Tibial artery (tissue), 4 donors: ENCODE measurements at regions not wholly inside any gene's neighbourhood (a gene's known extent, or its start where the extent isn't known, plus 50 kb on each side); places are given as distances from the start of the nearest gene placed in this dataset.

Experiments
- DNase-seq, 2 donors: peaks; one replicate each; pipeline ENCODE4 v3.0.0-alpha.2; 2019
- H3K27ac ChIP-seq, 2 donors: fragments of 200-600 bp; sonication (generic) in 1 of 2; 1 replicate in 1 of 2; 2 replicates in 1 of 2; pipeline ENCODE4 v1.5.1; 2018 to 2019; ENCODE audit warnings: mild to moderate bottlenecking in 1 of 2
- H3K27me3 ChIP-seq, 2 donors: fragments of 200-600 bp; sonication (generic) in 1 of 2; one replicate each; pipeline versions ENCODE4 v1.5.1 to v1.6.0; 2016 to 2019
- H3K36me3 ChIP-seq, 3 donors: fragments of 200-600 bp; sonication (generic) in 2 of 3; one replicate each; pipeline ENCODE4 v1.5.1; 2016 to 2019; ENCODE audit warnings: mild to moderate bottlenecking in 2 of 3
- H3K4me1 ChIP-seq, 4 donors: fragments of 200-600 bp; sonication (generic) in 2 of 4; 1 replicate in 3 of 4; 2 replicates in 1 of 4; pipeline ENCODE4 v1.5.1; 2016 to 2019
- H3K4me3 ChIP-seq, 2 donors: fragments of 200-600 bp; sonication (generic) in 1 of 2; 1 replicate in 1 of 2; 2 replicates in 1 of 2; pipeline ENCODE4 v1.5.1; 2018 to 2019; ENCODE audit warnings: mild to moderate bottlenecking in 2 of 2
- H3K9me3 ChIP-seq, 3 donors: fragments of 200-600 bp; sonication (generic) in 1 of 3; one replicate each; pipeline ENCODE4 v1.5.1; 2016 to 2019
- intact Hi-C: fragments of 100-400 bp; cut with DNase I; formaldehyde crosslinking; loops from one replicate; pipeline ENCODE4 v1.15.0; 2023; ENCODE audit warnings: low total_unique reads
- TF ChIP-seq, protein P1 (sequence below), 2 experiments: fragments of 200-600 bp in 1 of 2; fragments of 450-650 bp in 1 of 2; IDR thresholded peaks; one replicate each; pipeline ENCODE4 v1.5.1; 2017 to 2019; ENCODE audit warnings: antibody characterized with exemption in 2 of 2, mild to moderate bottlenecking in 1 of 2, moderate library complexity in 1 of 2

DNA sequence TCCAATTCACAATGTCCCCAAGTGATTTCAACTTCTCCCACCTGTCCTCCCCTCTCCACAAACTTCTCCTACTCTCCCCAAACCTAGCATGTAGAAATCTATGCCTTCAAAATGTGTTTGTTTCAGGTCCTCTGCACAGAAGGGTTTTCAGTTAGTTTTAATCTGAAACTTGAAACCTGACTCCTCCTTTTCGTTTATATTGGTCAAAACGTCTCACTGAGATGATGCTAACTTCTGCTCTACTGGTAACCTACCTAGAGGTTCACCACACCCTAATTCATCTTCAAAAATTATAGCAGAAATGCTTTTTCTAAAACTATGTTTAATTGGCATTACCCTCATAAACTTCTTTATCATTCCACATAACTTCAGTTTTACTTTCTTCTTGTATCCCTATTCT lies 401.8 kb upstream of the ADAMTS16 start:
- TF ChIP-seq, protein P1, sequence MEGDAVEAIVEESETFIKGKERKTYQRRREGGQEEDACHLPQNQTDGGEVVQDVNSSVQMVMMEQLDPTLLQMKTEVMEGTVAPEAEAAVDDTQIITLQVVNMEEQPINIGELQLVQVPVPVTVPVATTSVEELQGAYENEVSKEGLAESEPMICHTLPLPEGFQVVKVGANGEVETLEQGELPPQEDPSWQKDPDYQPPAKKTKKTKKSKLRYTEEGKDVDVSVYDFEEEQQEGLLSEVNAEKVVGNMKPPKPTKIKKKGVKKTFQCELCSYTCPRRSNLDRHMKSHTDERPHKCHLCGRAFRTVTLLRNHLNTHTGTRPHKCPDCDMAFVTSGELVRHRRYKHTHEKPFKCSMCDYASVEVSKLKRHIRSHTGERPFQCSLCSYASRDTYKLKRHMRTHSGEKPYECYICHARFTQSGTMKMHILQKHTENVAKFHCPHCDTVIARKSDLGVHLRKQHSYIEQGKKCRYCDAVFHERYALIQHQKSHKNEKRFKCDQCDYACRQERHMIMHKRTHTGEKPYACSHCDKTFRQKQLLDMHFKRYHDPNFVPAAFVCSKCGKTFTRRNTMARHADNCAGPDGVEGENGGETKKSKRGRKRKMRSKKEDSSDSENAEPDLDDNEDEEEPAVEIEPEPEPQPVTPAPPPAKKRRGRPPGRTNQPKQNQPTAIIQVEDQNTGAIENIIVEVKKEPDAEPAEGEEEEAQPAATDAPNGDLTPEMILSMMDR (IDR thresholded peaks at IDR 0.05): no peak

DNA sequence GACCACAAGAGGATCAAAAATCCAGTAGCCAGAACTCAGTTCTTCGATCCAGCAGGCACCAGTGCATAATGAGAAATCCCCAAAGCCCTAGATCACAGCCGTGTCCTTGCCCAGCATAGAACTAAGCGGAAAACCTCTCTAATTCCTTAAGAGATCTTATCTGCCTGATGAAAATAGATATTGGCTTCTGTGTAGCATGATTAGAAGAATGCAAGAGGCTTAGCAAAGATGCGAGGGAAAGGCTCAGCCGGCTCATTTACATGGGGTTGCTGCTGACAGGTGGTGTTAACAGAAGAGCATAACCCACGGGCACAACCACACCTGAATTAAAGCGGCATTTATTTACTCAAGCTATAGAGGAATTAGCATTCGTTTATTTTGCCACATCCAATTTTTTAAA lies 400.0 kb upstream of the ADAMTS16 start:
- no peaks in the 10 kb centered on the region for H3K9me3 ChIP-seq
- H3K4me1 ChIP-seq: no peaks in the 10 kb centered on the region
- DNase-seq: no peak
- H3K27ac ChIP-seq: no peak overlapping the region
- no peak overlapping the region for H3K4me3 ChIP-seq
- H3K36me3 ChIP-seq: no peaks in the 10 kb centered on the region
- H3K27me3 ChIP-seq: no peaks in the 10 kb centered on the region
- intact Hi-C loops: no loop called here
- TF ChIP-seq, protein P1 (IDR thresholded peaks at IDR 0.05): no peak

More for the DNA sequence above, 401.8 kb upstream of the ADAMTS16 start:
- Histone ChIP-seq H3K27ac (no peak overlapping the region), H3K27me3 (no peaks in the 10 kb centered on the region), H3K36me3 (no peaks in the 10 kb centered on the region), H3K4me3 (no peak overlapping the region), H3K4me1 (no peaks in the 10 kb centered on the region), H3K9me3 (no peaks in the 10 kb centered on the region)
- no peak for DNase-seq
- intact Hi-C loops: loop anchor here (10.0 kb wide), 1 partner anchor 1633 kb away; no protein-coding TSS in a partner anchor

DNA sequence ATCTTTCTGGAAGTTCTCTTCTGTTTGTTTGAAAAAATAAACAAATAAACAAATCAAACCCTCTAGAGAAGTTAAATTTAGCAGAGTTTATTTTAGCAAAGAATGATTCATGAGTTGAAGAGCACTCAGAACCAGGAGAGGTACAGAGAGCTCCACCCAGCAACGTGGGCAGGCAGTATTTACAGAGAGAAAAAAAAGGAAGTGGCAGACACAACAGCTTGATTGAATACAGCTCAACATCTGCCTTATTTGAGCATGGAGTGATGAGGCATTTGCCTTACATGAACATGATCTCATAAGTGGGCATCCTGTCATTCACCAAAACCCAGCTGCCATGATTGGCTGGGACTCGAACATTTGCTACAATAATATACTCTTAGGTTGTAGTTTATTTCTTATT lies 381.6 kb upstream of the ADAMTS16 start:
- TF ChIP-seq, protein P1 (IDR thresholded peaks at IDR 0.05): no peak
- no peak overlapping the region for H3K4me3 ChIP-seq
- no peak overlapping the region for H3K27ac ChIP-seq
- no peaks in the 10 kb centered on the region for H3K27me3 ChIP-seq
- DNase-seq: no peak
- intact Hi-C loops: no loop called here
- no peaks in the 10 kb centered on the region for H3K36me3 ChIP-seq
- no peaks in the 10 kb centered on the region for H3K9me3 ChIP-seq
- no peaks in the 10 kb centered on the region for H3K4me1 ChIP-seq

DNA sequence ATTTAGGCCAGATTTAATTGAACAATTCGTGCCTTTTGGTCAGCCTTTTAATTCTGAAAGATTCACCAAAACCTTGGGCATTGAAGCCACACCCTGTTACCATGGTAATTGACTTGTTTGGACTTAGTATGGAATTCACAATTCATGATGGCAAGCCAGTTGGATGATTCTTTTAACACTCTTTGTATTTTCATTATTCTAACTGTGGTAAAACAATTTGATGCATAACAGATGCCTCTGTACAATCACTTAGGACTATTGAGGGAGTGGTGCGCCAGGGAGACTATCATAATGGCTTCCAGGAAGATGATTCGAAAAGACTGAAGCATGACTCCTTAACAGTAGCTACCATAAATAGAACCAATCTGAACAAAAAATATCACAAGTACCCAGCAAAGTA lies 381.1 kb upstream of the ADAMTS16 start:
- Histone ChIP-seq H3K36me3 (no peaks in the 10 kb centered on the region), H3K4me1 (no peaks in the 10 kb centered on the region), H3K27me3 (no peaks in the 10 kb centered on the region), H3K4me3 (no peak overlapping the region), H3K27ac (no peak overlapping the region), H3K9me3 (no peaks in the 10 kb centered on the region)
- TF ChIP-seq, protein P1 (IDR thresholded peaks at IDR 0.05): no peak
- DNase-seq: no peak
- intact Hi-C loops: no loop called here

DNA sequence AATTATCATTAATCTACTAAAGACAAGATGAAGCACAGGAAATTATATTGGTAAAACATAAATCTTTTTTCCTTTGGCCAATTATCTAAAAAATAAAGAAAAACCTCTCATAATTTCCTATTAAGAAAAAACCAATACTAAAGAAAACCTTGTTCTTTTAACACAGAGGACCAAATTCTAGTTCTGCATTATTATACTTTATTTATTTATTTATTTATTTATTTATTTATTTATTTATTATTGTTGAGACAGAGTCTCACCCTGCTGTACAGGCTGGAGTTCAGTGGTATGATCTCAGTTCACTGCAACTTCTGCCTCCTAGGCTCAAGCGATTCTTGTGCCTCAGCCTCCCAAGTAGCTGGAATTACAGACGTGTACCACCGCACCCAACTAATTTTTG lies 377.8 kb upstream of the ADAMTS16 start:
- no peaks in the 10 kb centered on the region for H3K4me1 ChIP-seq
- no peak for DNase-seq
- no peaks in the 10 kb centered on the region for H3K27me3 ChIP-seq
- H3K36me3 ChIP-seq: no peaks in the 10 kb centered on the region
- H3K27ac ChIP-seq: no peak overlapping the region
- TF ChIP-seq, protein P1 (IDR thresholded peaks at IDR 0.05): no peak
- no peak overlapping the region for H3K4me3 ChIP-seq
- H3K9me3 ChIP-seq: no peaks in the 10 kb centered on the region
- intact Hi-C loops: no loop called here

DNA sequence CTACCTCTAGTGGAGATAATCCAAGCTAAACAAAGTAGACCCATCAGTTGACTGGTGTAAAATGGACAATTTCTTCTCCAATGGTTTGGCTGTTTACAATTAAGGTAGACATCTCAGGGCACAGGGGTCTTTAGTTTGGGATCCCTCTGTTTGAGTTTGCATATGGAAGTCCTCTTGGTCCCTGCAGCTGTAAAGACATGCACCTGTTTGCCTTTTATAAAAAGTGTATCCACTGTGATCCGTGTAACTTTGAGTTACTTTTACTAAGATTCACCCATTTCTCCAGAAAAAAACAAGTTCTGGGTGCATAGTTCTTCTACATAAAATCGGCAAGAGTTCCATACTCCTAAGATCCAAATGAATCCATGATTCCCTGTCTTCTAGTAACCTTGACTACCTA lies 374.7 kb upstream of the ADAMTS16 start:
- intact Hi-C loops: no loop called here

More for the DNA sequence above, 374.7 kb upstream of the ADAMTS16 start:
- no peaks in the 10 kb centered on the region for H3K36me3 ChIP-seq
- TF ChIP-seq, protein P1 (IDR thresholded peaks at IDR 0.05): no peak
- H3K27me3 ChIP-seq: no peaks in the 10 kb centered on the region
- H3K4me3 ChIP-seq: no peak overlapping the region
- H3K27ac ChIP-seq: no peak overlapping the region
- DNase-seq: no peak
- no peaks in the 10 kb centered on the region for H3K9me3 ChIP-seq
- no peaks in the 10 kb centered on the region for H3K4me1 ChIP-seq
